ENCODE measurements at regions not wholly inside any gene's neighbourhood (a gene's known extent, or its start where the extent isn't known, plus 50 kb on each side); places are given as distances from the start of the nearest gene placed in this dataset.

DNA sequence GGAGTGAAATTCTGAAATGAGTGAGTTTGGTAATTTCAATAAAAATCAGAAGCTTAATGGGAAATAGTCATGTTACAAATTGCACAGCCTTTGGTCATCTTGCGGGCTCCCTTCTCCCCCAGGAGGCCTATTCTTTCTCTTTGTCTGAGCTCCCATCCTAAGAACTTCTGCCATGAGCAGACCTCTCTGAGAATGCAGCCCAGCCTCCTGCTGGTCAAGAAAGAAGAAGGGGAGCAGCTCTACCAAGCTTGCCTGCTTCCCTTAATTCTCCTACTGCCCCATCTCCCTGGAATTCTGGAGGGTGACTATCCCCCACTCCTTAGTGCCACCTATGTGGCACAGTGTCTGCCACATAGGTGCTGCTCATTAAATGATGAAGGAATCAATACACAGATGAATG, 300.7 kb upstream of the DAB1 start:
- TF ChIP-seq, protein P1, sequence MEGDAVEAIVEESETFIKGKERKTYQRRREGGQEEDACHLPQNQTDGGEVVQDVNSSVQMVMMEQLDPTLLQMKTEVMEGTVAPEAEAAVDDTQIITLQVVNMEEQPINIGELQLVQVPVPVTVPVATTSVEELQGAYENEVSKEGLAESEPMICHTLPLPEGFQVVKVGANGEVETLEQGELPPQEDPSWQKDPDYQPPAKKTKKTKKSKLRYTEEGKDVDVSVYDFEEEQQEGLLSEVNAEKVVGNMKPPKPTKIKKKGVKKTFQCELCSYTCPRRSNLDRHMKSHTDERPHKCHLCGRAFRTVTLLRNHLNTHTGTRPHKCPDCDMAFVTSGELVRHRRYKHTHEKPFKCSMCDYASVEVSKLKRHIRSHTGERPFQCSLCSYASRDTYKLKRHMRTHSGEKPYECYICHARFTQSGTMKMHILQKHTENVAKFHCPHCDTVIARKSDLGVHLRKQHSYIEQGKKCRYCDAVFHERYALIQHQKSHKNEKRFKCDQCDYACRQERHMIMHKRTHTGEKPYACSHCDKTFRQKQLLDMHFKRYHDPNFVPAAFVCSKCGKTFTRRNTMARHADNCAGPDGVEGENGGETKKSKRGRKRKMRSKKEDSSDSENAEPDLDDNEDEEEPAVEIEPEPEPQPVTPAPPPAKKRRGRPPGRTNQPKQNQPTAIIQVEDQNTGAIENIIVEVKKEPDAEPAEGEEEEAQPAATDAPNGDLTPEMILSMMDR (IDR thresholded peaks at IDR 0.05; ENCODE audit: insufficient read depth, low read depth, low read length), result no peak
- TF ChIP-seq EZH2 (IDR thresholded peaks at IDR 0.05; ENCODE audit: insufficient read depth, low read length), result no peak

All from astrocyte (in vitro differentiated cells and primary cell).